Natural killer cell treated with Interleukin-12 subunit alpha and Interleukin-12 subunit beta and Interleukin-15 and Interleukin-18, amount 100 ng/mL, for 72 hours (primary cell): ENCODE measurements at regions not wholly inside any gene's neighbourhood (a gene's known extent, or its start where the extent isn't known, plus 50 kb on each side); places are given as distances from the start of the nearest gene placed in this dataset.

Experiments used
- ATAC-seq, 2 donors: fragments of 150-1000 bp; cut with Tn5 transposase in 1 of 2; sonication (Bioruptor Pico), chemical (Tn5 transposase) in 1 of 2; 2 replicates each; pipeline ENCODE4 v1.10.0; 2021
- DNase-seq: peaks from one replicate; pipeline ENCODE4 v3.0.0; 2022; ENCODE audit warnings: low spot score
- H3K27ac Mint-ChIP-seq, 2 donors: 1 replicate in 1 of 2; 2 replicates in 1 of 2; pipeline ENCODE4 v1.8.0; 2022; ENCODE audit warnings: mixed read lengths in 2 of 2, mild to moderate bottlenecking in 1 of 2, moderate library complexity in 1 of 2
- H3K27me3 Mint-ChIP-seq, 2 donors: 1 replicate in 1 of 2; 2 replicates in 1 of 2; pipeline ENCODE4 v1.8.0; 2022; ENCODE audit warnings: mixed read lengths in 2 of 2
- H3K36me3 Mint-ChIP-seq: one replicate; pipeline ENCODE4 v1.8.0; 2022; ENCODE audit warnings: mixed read lengths
- H3K4me1 Mint-ChIP-seq, 2 donors: 1 replicate in 1 of 2; 2 replicates in 1 of 2; pipeline ENCODE4 v1.8.0; 2022; ENCODE audit warnings: low read depth in 2 of 2, mixed read lengths in 2 of 2, mild to moderate bottlenecking in 1 of 2
- H3K4me3 Mint-ChIP-seq: one replicate; pipeline ENCODE4 v1.8.0; 2022; ENCODE audit warnings: mixed read lengths
- H3K9me3 Mint-ChIP-seq: 2 replicates; pipeline ENCODE4 v1.8.0; 2022; ENCODE audit warnings: mixed read lengths

DNA sequence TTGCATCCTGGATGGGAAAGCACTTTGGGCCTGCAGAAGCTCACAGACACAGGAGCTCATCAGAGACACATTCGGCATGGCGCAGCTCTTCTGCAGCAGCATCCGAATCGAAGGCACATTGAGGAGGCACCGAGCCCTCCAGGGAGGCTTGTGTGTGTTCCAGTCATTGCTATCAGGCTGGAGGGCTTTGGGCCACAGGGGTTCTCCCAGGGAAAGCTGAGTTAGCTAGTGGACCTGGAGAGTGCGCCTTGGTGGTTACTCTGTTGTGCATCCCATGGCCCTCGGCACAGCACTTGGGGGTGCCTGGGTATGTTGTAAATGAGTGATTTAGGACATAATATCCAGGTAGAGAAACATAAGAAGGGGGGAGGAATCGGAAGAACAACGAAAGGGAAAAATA, 388.7 kb upstream of the RNF32 start:
- Mint-ChIP-seq H3K27me3 (peaks cover 0 to 20% of the 10 kb centered on the region in 2 donors), H3K27ac (no peak overlapping the region)
- ATAC-seq: peak in 1 of 2 donors; percentile 32

DNA sequence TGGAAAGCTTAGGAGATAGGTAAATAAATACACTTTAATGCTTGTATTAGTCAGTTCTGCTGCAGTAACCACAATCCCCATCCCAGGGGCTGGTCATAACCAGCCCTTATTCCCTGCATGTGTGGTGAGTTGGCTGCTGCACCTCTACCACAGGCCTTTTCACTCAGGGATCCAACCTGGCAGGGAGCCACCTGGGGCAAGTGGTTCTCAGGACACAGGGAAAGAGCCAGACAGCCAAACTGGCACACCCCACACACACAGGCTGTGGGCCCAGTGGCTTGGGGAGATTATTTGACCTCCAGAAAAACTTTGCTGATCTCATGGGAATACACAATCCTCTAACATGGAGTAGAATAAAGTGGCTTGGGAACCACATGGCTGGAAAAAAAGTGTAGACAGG, 400.0 kb upstream of the RNF32 start:
- H3K9me3 Mint-ChIP-seq: peaks cover 9% of the 10 kb centered on the region
- H3K4me3 Mint-ChIP-seq: no peak overlapping the region
- no peaks in the 10 kb centered on the region for H3K36me3 Mint-ChIP-seq
- H3K27ac Mint-ChIP-seq: no peak overlapping the region
- no peak for DNase-seq
- ATAC-seq: no peak
- H3K27me3 Mint-ChIP-seq: peaks cover 5 to 30% of the 10 kb centered on the region in 2 donors
- H3K4me1 Mint-ChIP-seq: no peaks in the 10 kb centered on the region

More for the DNA sequence above, 388.7 kb upstream of the RNF32 start:
- Mint-ChIP-seq H3K4me1 (no peaks in the 10 kb centered on the region), H3K36me3 (no peaks in the 10 kb centered on the region), H3K4me3 (no peak overlapping the region), H3K9me3 (no peaks in the 10 kb centered on the region)
- DNase-seq: no peak

DNA sequence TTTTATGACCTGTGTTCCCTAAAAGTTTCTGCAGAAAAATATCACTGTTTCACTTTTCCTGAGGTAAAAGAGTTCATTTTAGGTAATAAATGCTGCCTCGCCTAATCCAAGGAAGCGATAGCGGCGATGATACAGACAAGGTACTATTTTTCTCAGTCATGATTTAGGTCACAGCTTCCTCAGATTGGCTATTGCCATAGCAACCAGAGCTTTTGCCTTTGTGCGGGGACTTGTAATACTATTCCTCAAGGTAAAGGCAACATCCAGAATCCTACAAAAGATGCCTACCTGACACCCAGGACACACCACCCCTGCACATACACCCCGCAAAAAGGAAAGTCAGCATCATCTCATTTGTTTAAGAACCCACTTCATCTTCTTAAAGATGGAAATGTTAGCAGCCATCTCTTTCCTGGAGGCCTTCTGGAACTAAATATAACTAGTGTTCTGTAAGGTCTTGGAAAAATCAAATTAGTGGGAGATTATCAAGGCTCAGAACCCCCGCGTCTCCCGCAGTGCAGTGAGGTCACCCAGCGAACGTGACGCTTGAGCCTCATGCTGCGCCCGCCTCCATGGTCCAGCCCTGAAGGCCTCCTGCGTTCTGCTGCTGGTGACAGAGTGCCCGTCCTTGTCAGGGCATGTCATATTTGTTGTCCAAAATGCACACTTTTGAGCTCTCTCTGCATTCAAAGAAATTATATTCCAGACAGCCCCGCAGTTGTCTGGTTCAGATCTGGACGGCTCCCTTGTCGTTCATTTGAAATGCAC, 402.0 kb upstream of the RNF32 start:
- Mint-ChIP-seq H3K4me3 (no peak overlapping the region), H3K27ac (no peak overlapping the region), H3K4me1 (no peaks in the 10 kb centered on the region), H3K9me3 (peaks cover 9% of the 10 kb centered on the region), H3K36me3 (no peaks in the 10 kb centered on the region), H3K27me3 (peaks cover 5 to 12% of the 10 kb centered on the region in 2 donors)
- ATAC-seq (no peak), DNase-seq (no peak)

DNA sequence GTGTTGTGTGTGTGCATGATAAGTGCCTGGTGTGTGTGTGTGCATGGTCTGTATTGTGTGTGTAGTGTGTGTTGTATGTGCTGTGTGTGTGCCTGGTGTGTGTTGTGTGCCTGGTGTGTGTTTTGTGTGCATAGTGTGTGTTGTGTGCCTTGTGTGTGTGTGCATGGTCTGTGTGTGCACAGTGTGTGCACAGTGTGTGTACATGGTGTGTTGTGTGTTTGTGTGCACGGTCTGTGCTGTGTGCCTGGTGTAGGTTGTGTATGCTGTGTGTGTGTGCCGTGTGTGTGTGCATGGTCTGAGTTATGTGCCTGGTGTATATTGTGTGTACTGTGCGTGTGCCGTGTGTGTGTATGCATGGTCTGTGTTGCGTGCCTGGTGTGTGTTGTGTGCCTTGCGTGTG, 403.0 kb upstream of the RNF32 start:
- Mint-ChIP-seq H3K27ac (no peak overlapping the region), H3K36me3 (no peaks in the 10 kb centered on the region), H3K4me1 (no peaks in the 10 kb centered on the region), H3K4me3 (no peak overlapping the region), H3K9me3 (peaks cover 6% of the 10 kb centered on the region), H3K27me3 (peaks cover 0 to 3% of the 10 kb centered on the region in 2 donors)
- DNase-seq (no peak), ATAC-seq (peak in 1 of 2 donors; percentile 25)

DNA sequence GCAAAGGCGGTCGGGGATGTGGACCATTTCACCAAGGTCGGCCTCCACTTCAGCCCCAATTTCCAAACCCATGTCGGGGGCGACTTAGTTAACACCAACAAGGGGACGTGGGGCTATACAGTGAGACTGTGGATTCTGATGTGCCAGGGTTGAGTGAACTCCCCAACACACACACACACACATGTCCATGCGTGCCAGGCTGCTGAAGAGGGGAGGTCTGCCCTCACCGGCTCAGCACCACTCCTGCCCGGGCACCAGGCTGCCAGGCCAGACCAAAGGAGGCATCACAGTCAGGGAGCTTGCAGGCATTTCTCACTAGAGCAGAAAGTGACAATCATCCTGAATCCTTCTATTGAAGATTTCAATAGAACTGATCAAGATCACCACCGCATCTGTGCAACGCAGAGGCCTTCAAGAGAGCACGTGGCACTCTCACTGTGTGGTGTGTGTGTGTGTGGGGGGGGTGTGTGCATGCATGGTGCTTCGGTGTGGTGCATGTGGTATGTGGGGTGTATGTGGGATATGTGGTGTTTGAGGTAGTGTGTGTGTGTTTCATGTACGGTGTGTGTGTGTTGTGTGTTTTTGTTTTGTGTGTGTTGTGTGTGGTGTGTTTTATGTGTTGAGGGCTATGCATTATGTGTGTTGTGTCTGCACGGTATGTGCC, 403.5 kb upstream of the RNF32 start:
- Mint-ChIP-seq H3K36me3 (no peaks in the 10 kb centered on the region), H3K27ac (no peak overlapping the region), H3K4me3 (no peak overlapping the region), H3K27me3 (no peaks in the 10 kb centered on the region), H3K4me1 (no peaks in the 10 kb centered on the region), H3K9me3 (peaks cover 6% of the 10 kb centered on the region)
- DNase-seq (no peak), ATAC-seq (no peak)

DNA sequence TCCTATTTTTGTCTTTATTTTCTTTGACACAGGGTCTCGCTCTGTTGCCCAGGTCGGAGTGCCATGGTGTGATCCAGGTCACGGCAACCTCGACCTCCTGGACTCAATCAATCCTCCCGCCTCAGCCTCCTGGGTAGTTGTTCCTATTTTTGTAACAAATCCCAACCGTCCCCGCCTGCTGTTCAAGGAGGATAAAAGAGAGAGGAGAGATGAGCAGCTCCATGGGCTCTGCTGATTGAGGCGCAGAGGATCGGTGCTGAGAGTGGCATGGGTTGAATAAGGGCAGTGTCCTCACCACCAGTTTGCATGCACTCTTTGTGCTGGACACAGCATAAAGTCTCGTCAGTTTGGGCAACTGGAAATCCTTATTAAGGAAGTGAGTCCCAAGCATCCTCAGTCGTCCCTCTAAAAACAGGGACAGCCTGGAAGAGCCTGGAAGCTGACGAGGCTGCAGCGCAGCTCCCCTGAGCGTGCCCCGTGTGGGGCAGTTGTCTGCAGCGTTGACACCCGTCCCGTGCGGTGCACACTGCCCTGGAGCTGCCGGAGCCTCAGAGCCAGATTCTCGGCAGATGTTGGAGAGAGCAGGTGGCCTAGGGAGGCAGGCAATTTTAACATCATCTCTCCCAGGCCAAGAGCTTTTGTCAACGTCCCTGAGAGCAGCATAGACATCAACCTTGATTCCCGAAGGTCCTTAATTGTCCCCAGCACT, 404.2 kb upstream of the RNF32 start:
- Mint-ChIP-seq H3K27ac (no peak overlapping the region), H3K27me3 (no peaks in the 10 kb centered on the region), H3K4me1 (no peaks in the 10 kb centered on the region), H3K36me3 (no peaks in the 10 kb centered on the region), H3K4me3 (no peak overlapping the region), H3K9me3 (peaks cover 6% of the 10 kb centered on the region)
- ATAC-seq (no peak), DNase-seq (no peak)

DNA sequence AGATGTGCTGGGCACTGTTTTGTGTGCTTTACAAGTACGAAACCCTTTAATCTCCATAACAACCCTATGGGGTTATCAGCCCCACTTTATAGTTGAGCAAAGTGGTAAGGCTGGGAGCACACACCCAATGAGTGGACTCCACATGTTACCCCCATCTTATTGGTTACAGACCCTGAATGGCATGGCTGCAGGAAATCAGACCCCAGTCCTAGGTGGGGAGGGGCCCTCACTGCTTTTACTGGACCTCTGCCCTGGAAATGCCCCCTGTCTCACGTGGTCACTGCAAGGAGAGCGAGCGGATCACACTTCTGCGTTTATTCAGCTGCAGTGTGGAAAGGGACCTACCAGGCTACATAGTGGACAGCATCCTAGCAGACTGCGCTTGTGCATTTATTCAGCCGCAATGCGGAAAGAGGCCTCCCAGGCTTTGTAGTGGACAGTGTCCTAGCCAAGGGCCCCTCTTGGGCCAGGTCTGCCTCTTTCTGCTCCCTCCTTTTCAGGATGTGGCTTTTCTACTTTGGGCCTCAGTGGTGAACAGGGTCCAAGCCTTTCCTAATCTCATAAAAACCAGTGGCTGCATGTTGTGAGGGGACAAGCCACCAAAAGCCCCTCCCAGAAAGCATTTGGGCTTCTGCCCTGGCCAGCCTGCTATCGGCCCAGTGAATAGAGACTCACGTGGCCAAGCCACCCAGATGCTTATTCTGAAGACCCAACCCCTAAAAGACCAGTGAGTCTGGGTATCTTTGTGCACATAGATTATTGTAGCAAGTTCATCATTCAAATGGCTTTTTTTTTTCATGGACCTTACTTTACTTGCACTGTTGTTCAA, 405.7 kb upstream of the RNF32 start:
- Mint-ChIP-seq H3K9me3 (peaks cover 6% of the 10 kb centered on the region), H3K27me3 (no peaks in the 10 kb centered on the region), H3K4me3 (no peak overlapping the region), H3K36me3 (no peaks in the 10 kb centered on the region), H3K27ac (no peak overlapping the region), H3K4me1 (no peaks in the 10 kb centered on the region)
- ATAC-seq (no peak), DNase-seq (no peak)

DNA sequence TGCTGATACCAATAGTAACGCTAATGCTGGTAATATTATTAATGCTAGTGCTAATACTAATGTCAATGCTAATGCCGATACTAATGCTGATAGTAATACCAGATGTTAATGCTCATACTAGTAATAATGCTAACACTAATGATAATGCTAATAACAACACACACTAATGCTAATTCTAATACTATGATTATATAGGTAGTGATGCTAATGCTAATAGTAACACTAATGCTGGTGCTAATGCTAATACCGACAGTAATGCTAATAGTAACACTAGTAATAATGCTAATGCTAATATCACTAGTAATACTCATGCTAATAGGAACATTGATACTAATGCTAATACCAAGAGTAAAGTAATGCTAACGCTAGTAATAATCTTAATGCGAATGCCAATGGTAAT, 406.4 kb upstream of the RNF32 start:
- DNase-seq (no peak), ATAC-seq (no peak)
- no peaks in the 10 kb centered on the region for H3K4me1 Mint-ChIP-seq
- H3K4me3 Mint-ChIP-seq: no peak overlapping the region
- H3K9me3 Mint-ChIP-seq: peaks cover 6% of the 10 kb centered on the region
- H3K27me3 Mint-ChIP-seq: no peaks in the 10 kb centered on the region
- H3K36me3 Mint-ChIP-seq: no peaks in the 10 kb centered on the region
- no peak overlapping the region for H3K27ac Mint-ChIP-seq

DNA sequence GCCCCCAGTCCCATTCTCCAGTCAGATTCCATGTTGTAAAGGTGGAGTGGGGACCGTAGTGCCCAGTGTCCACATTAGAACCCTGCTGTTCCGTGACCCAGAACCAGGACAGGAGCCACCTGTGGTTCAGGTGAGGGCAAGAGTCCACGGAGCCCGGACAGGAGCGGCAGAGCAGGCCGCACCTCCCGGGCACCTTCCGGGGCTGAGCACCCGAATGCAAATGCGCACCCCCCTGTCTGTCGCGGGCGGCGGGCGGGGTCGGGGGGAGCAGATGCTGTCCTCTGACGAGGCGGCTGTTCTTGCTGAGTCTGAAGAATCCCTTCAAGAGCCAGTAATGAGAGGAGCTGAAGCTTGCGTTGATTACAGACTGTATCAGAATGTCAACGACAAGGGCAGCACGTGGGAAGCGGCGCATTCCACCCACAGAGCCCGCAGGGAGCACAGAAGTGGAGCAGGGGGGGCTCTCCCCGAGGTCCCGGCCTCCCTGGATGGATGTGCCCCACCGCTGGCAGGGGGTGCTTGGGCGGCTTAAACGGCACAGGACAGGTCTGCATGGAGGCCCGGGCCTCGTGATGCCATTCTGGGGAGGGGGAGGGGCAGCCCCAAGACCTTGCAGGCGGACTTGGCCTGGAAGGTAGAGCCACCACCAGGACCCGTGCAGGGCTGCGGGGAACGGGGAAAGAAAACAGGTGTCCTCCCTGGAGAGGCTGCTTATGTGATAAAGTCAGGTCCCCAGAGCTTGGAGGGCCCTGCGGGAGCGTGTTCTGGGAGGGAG, 407.5 kb upstream of the RNF32 start:
- Mint-ChIP-seq H3K27ac (no peak overlapping the region), H3K27me3 (no peaks in the 10 kb centered on the region)
- DNase-seq: no peak

DNA sequence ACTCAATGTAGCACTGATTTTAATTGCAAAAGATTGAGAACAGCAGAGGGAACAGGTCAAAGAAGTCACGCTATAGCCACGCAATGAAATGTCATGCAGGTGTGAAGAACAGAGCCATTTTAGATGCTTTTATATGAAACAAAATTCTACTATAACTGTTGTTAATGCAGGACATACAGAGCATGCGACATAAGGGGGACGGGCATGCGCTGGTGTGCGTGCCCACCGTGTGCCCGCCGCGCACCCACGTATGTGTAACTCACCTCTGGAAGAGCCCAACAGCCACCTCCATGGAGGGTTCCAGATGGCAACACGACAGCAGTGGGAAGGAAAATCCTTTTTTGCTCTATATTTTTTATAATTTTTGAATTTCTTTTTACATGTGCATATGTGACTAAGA, 410.0 kb upstream of the RNF32 start:
- Mint-ChIP-seq H3K4me3 (no peak overlapping the region), H3K27ac (no peak overlapping the region), H3K4me1 (no peaks in the 10 kb centered on the region), H3K36me3 (no peaks in the 10 kb centered on the region), H3K9me3 (no peaks in the 10 kb centered on the region), H3K27me3 (no peaks in the 10 kb centered on the region)
- ATAC-seq: no peak
- DNase-seq: no peak

More for the DNA sequence above, 407.5 kb upstream of the RNF32 start:
- Mint-ChIP-seq H3K9me3 (peaks cover 6% of the 10 kb centered on the region), H3K4me3 (no peak overlapping the region), H3K36me3 (no peaks in the 10 kb centered on the region), H3K4me1 (no peaks in the 10 kb centered on the region)
- ATAC-seq: peak in 1 of 2 donors; percentile 23

DNA sequence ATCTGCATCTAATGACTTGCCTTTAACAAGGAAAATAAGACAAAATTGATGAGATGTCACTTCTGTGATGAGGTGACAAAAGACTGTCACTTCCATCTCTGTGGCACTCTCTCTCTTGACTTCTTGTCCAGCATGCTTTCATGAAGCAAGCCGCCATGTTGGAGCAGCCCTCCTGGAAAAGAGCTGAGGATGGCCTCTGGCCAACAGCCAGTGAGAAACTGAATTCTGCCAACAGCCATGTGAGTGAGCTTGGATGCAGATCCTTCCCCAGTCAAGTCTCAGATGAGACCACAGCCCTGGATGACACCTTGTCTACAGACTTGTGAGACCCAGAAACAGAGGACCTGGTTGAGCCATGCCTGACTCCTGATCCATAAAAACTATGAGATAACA, 412.6 kb upstream of the SHH start:
- Mint-ChIP-seq H3K4me1 (no peaks in the 10 kb centered on the region), H3K36me3 (no peaks in the 10 kb centered on the region), H3K4me3 (no peak overlapping the region), H3K27ac (no peak overlapping the region), H3K27me3 (peaks cover 2 to 8% of the 10 kb centered on the region in 2 donors), H3K9me3 (no peaks in the 10 kb centered on the region)
- no peak for DNase-seq
- no peak for ATAC-seq

DNA sequence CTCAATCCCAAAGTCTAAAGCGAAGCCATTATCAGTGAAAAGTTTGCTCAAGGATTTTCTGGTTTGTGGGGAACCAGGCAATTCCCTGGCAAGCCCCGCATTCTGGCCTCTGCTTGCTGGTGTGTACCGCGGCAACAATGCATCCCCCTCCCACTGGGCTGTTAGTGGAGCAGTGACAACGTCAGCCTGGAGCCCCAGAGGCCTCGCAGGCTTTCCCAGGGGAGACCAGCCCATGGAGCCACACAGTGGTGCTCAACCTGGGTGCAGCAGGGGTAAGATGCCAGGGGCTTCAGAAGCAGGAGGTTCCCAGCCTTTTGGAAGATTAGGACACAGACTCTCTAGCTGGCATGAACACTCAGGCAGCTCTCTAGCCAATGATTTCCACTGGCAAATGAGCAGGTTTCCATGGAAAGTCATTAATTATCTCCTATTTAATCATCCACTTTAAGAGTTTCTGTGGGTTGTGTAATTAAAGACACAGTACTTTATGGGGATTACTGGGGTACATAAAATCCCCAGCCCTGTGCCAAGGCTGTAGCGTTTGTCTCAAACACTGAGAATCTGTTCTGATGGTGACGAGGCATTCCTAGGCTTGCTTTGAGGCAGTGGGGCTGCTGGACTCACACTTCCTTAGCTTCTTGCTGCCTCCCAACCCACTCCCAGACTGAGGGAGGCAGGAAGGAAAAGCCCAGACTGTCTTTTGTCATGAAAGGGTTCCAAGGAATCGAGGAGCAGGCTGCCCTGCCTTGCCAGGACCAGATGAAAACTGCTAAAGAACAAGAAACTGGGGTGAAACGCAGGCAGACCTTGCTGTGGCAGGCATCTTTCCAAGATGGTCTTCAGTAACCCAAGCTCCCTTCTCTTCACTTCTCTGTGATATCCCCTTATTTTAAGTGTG, 411.9 kb upstream of the SHH start:
- Mint-ChIP-seq H3K4me1 (no peaks in the 10 kb centered on the region), H3K9me3 (no peaks in the 10 kb centered on the region), H3K27me3 (peaks cover 2 to 8% of the 10 kb centered on the region in 2 donors), H3K36me3 (no peaks in the 10 kb centered on the region), H3K27ac (no peak overlapping the region), H3K4me3 (no peak overlapping the region)
- no peak for DNase-seq
- ATAC-seq: no peak
